ENCODE measurements at regions not wholly inside any gene's neighbourhood (a gene's known extent, or its start where the extent isn't known, plus 50 kb on each side); places are given as distances from the start of the nearest gene placed in this dataset.
"Not testable (repeated sequence)": the region's sequence is repeated elsewhere in the genome, so short reads cannot be mapped to it uniquely, and the experiment has no call there.

DNA sequence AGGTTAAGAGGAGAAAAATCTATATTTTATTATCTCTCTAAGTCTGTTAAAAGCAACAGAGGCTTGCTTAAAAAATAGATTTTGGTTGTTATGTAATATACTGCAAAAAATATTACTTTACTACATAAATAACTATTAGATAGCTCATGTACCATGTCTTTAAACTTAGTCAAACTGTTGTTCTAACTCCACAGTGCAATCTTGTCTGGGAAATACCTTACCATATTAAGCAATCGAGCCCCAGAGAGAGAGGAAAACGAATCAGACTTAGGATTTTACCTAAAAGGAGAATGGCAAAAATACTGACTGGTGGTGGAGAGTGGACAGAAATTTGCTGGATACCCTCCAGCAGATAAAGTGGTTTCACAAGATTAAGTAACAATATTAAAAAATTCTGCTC, 647.0 kb downstream of the CDY1 start:
- H2AFZ ChIP-seq (ENCODE audit: insufficient read depth, low read depth, low read length, poor library complexity, severe bottlenecking); H3K9me3 ChIP-seq (ENCODE audit: control extremely low read depth in 1 of 3, control insufficient read depth in 2 of 3, insufficient read depth in 1 of 3, low read length in 2 of 3); H3K36me3 ChIP-seq (replicated peaks in 1 of 2; ENCODE audit: control extremely low read depth in 1 of 2, control insufficient read depth in 1 of 2, extremely low read depth in 1 of 2, insufficient read depth in 2 of 2, low read length in 1 of 2); H3K4me1 Mint-ChIP-seq; H3K27ac Mint-ChIP-seq; H3K4me3 ChIP-seq (ENCODE audit: control extremely low read depth in 1 of 5, extremely low read depth in 1 of 5, insufficient read depth in 1 of 5, low read depth in 2 of 5, low read length in 4 of 5); H3K9me3 Mint-ChIP-seq (ENCODE audit: insufficient read depth); CTCF ChIA-PET; intact Hi-C loops (cut with micrococcal nuclease); POLR2A ChIA-PET; H3K4me2 ChIP-seq (replicated peaks; ENCODE audit: low read depth, low read length, poor library complexity, severe bottlenecking); H3K4me3 Mint-ChIP-seq; ATAC-seq (ENCODE audit: low read depth); H3K27me3 ChIP-seq (replicated peaks in 1 of 4; ENCODE audit: control extremely low read depth in 1 of 4, control insufficient read depth in 3 of 4, insufficient read depth in 4 of 4, low read length in 3 of 4); H3K79me2 ChIP-seq (ENCODE audit: control insufficient read depth, insufficient read depth, low read length); H3K4me1 ChIP-seq (ENCODE audit: control insufficient read depth in 2 of 2, insufficient read depth in 2 of 2, low read length in 2 of 2); H3K27me3 Mint-ChIP-seq; H3K9ac ChIP-seq (ENCODE audit: low read length); DNase-seq; H3K27ac ChIP-seq (ENCODE audit: low read length in 2 of 2); H4K20me1 ChIP-seq (ENCODE audit: control insufficient read depth, insufficient read depth, low read length, poor library complexity, severe bottlenecking): not testable (repeated sequence)
- WGBS (ENCODE audit: insufficient coverage), result no CpG with 5 or more reads among the region's 2 CpGs

DNA sequence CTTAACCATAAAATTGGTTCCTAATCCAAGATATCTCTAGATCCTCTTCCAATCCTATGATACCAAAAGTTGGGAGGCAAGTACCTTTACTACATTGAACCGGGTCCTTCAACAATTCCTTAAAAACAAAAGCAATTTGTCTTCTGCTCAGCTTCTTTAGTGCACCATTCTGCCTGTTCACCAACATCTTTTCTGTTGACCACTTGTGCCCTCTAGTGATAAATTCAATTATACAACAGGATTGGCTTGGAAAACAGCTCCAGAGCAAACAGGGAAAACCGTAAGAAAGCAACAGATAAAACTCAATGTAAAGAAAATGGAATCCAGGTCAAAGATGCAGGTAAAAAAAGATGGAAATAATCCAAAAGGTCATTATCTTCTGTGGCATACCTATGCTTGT, 651.2 kb downstream of the CDY1 start:
- POLR2A ChIA-PET; H3K4me3 Mint-ChIP-seq; H4K20me1 ChIP-seq (ENCODE audit: control insufficient read depth, insufficient read depth, low read length, poor library complexity, severe bottlenecking); H3K27me3 ChIP-seq (replicated peaks in 1 of 4; ENCODE audit: control extremely low read depth in 1 of 4, control insufficient read depth in 3 of 4, insufficient read depth in 4 of 4, low read length in 3 of 4); H2AFZ ChIP-seq (ENCODE audit: insufficient read depth, low read depth, low read length, poor library complexity, severe bottlenecking); H3K4me2 ChIP-seq (replicated peaks; ENCODE audit: low read depth, low read length, poor library complexity, severe bottlenecking); H3K9ac ChIP-seq (ENCODE audit: low read length); H3K27me3 Mint-ChIP-seq; H3K79me2 ChIP-seq (ENCODE audit: control insufficient read depth, insufficient read depth, low read length); intact Hi-C loops (cut with micrococcal nuclease); H3K9me3 Mint-ChIP-seq (ENCODE audit: insufficient read depth); DNase-seq; H3K4me1 ChIP-seq (ENCODE audit: control insufficient read depth in 2 of 2, insufficient read depth in 2 of 2, low read length in 2 of 2); H3K36me3 ChIP-seq (replicated peaks in 1 of 2; ENCODE audit: control extremely low read depth in 1 of 2, control insufficient read depth in 1 of 2, extremely low read depth in 1 of 2, insufficient read depth in 2 of 2, low read length in 1 of 2); ATAC-seq (ENCODE audit: low read depth); H3K4me3 ChIP-seq (ENCODE audit: control extremely low read depth in 1 of 5, extremely low read depth in 1 of 5, insufficient read depth in 1 of 5, low read depth in 2 of 5, low read length in 4 of 5); H3K27ac Mint-ChIP-seq; H3K4me1 Mint-ChIP-seq; H3K27ac ChIP-seq (ENCODE audit: low read length in 2 of 2); H3K9me3 ChIP-seq (ENCODE audit: control extremely low read depth in 1 of 3, control insufficient read depth in 2 of 3, insufficient read depth in 1 of 3, low read length in 2 of 3); CTCF ChIA-PET: not testable (repeated sequence)
- no CpG with 5 or more reads among the region's 2 CpGs for WGBS (ENCODE audit: insufficient coverage)

DNA sequence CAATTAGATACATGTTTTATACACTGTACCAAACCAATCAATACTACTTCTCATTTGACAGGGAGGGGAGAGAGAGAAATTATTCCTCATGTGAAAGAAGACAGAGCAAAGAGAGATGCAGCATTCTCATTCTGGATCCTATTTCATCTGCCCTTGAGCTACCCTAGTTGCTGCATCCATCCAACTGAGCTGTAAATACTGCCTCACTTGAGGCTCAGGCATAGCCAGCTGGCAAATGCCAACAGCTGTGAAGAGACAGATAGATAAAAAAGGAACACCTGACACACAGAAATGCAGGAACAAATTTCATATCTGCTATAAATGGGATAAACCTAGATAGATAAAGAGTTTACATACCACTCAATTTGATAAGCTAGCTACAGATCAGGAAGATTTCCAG, 684.1 kb downstream of the CDY1 start:
- intact Hi-C loops (cut with micrococcal nuclease); ATAC-seq (ENCODE audit: low read depth): not testable (repeated sequence)

DNA sequence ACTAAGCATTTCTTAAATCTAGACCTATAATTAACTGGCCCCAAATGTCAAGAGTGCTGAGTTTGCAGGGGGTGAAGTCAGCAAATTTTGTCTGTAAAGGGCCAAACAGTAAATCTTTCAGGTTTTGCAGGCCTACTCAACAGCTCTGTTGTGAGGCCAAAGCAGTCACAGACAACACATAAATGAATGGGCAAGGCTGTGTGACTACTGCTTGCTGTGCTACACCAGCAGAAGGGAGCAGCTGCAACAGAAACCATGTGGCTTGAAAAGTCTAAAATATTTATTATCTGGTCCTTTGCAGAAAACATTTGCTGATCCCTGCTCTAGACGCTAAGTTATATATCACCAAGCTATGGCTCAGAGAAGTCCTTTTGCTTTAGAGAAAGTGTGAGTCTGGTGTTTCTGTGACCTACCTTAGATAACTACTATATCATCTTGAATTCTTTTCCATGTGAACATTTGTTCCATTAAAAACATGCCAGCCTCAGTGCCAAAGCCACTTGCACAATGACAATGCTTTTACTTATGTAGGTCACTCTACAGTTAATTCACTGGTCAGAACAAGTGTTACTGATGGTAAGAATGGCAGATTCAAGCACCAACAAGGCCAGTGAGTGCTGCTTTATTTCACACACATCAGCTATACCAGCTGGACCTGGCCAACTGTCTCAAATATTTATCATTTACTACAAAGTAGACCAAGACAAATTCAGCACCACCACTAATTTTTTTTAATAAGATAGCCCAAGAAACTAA, 684.9 kb downstream of the CDY1 start:
- H3K27me3 Mint-ChIP-seq; H3K27ac ChIP-seq (ENCODE audit: low read length in 2 of 2): not testable (repeated sequence)

More for the DNA sequence above, 684.1 kb downstream of the CDY1 start:
- H3K9ac ChIP-seq (ENCODE audit: low read length); H3K79me2 ChIP-seq (ENCODE audit: control insufficient read depth, insufficient read depth, low read length); CTCF ChIA-PET; H3K36me3 ChIP-seq (replicated peaks in 1 of 2; ENCODE audit: control extremely low read depth in 1 of 2, control insufficient read depth in 1 of 2, extremely low read depth in 1 of 2, insufficient read depth in 2 of 2, low read length in 1 of 2); H3K9me3 ChIP-seq (ENCODE audit: control extremely low read depth in 1 of 3, control insufficient read depth in 2 of 3, insufficient read depth in 1 of 3, low read length in 2 of 3); H3K27me3 Mint-ChIP-seq; H4K20me1 ChIP-seq (ENCODE audit: control insufficient read depth, insufficient read depth, low read length, poor library complexity, severe bottlenecking); H3K4me1 Mint-ChIP-seq; H3K9me3 Mint-ChIP-seq (ENCODE audit: insufficient read depth); H3K27ac Mint-ChIP-seq; H2AFZ ChIP-seq (ENCODE audit: insufficient read depth, low read depth, low read length, poor library complexity, severe bottlenecking); DNase-seq; H3K4me3 ChIP-seq (ENCODE audit: control extremely low read depth in 1 of 5, extremely low read depth in 1 of 5, insufficient read depth in 1 of 5, low read depth in 2 of 5, low read length in 4 of 5); H3K4me3 Mint-ChIP-seq; H3K27me3 ChIP-seq (replicated peaks in 1 of 4; ENCODE audit: control extremely low read depth in 1 of 4, control insufficient read depth in 3 of 4, insufficient read depth in 4 of 4, low read length in 3 of 4); H3K4me1 ChIP-seq (ENCODE audit: control insufficient read depth in 2 of 2, insufficient read depth in 2 of 2, low read length in 2 of 2); POLR2A ChIA-PET; H3K4me2 ChIP-seq (replicated peaks; ENCODE audit: low read depth, low read length, poor library complexity, severe bottlenecking); H3K27ac ChIP-seq (ENCODE audit: low read length in 2 of 2): not testable (repeated sequence)

More for the DNA sequence above, 684.9 kb downstream of the CDY1 start:
- intact Hi-C loops (cut with micrococcal nuclease); H2AFZ ChIP-seq (ENCODE audit: insufficient read depth, low read depth, low read length, poor library complexity, severe bottlenecking); H3K9me3 ChIP-seq (ENCODE audit: control extremely low read depth in 1 of 3, control insufficient read depth in 2 of 3, insufficient read depth in 1 of 3, low read length in 2 of 3); H3K4me2 ChIP-seq (replicated peaks; ENCODE audit: low read depth, low read length, poor library complexity, severe bottlenecking); DNase-seq; H3K4me1 Mint-ChIP-seq; H3K9me3 Mint-ChIP-seq (ENCODE audit: insufficient read depth); H3K36me3 ChIP-seq (replicated peaks in 1 of 2; ENCODE audit: control extremely low read depth in 1 of 2, control insufficient read depth in 1 of 2, extremely low read depth in 1 of 2, insufficient read depth in 2 of 2, low read length in 1 of 2); CTCF ChIA-PET; POLR2A ChIA-PET; H4K20me1 ChIP-seq (ENCODE audit: control insufficient read depth, insufficient read depth, low read length, poor library complexity, severe bottlenecking); H3K4me1 ChIP-seq (ENCODE audit: control insufficient read depth in 2 of 2, insufficient read depth in 2 of 2, low read length in 2 of 2); H3K4me3 ChIP-seq (ENCODE audit: control extremely low read depth in 1 of 5, extremely low read depth in 1 of 5, insufficient read depth in 1 of 5, low read depth in 2 of 5, low read length in 4 of 5); H3K79me2 ChIP-seq (ENCODE audit: control insufficient read depth, insufficient read depth, low read length); H3K4me3 Mint-ChIP-seq; ATAC-seq (ENCODE audit: low read depth); H3K9ac ChIP-seq (ENCODE audit: low read length); H3K27me3 ChIP-seq (replicated peaks in 1 of 4; ENCODE audit: control extremely low read depth in 1 of 4, control insufficient read depth in 3 of 4, insufficient read depth in 4 of 4, low read length in 3 of 4); H3K27ac Mint-ChIP-seq: not testable (repeated sequence)
- WGBS (ENCODE audit: insufficient coverage), result no CpG with 5 or more reads among the region's 1 CpG
